ENCODE measurements at regions not wholly inside any gene's neighbourhood (a gene's known extent, or its start where the extent isn't known, plus 50 kb on each side); places are given as distances from the start of the nearest gene placed in this dataset.

DNA sequence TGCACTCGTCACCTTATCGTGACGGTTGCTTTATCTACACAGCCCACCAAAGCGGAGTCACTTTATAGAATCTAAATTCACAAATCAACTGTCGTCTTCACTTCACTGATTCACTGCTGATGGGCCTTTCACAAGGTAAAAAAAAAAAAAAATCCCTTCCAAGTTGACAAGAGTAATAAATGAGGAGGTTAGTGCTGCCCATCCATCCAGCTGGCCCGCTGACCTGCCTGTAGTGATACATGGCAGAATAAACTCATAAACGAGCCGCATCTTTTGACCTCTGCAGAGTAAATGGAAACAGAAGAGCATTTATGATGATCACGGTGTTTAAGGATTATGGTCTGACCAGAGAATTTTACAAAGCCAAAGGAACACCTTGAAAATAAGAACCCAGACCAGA lies 227.3 kb upstream of the IRX5 start:
- Histone ChIP-seq H3K36me3 (ENCODE audit: insufficient read depth) (no peaks in the 10 kb centered on the region), H3K4me3 (ENCODE audit: low read depth, low read length) (no peak overlapping the region), H3K27ac (ENCODE audit: low read depth) (no peak overlapping the region), H3K4me1 (ENCODE audit: insufficient read depth) (no peaks in the 10 kb centered on the region)
- DNase-seq (ENCODE audit: extremely low spot score) = no peak
- 40% methylated on average over 9 of the region's 9 CpGs for WGBS

DNA sequence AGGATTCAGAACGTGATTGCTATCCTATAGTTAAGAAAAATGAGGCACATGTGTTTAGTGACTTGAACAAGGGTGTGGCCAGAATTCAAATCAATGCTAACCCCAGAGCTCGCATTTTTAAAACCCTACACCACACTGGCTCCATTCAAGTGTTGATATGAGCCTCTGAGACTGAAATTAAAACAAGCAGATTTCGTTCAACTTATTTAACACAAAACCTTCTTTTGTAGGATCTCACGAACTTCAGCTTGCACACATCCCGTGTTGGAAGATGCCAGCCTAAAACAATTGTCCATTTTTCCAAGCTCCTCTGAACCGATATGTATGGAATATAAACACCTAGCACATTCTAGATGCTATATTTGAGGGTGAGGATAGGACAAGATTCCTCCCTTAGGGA lies 231.0 kb upstream of the IRX5 start:
- H3K27ac ChIP-seq (ENCODE audit: low read depth) = no peak overlapping the region
- H3K4me1 ChIP-seq (ENCODE audit: insufficient read depth) = no peaks in the 10 kb centered on the region
- H3K36me3 ChIP-seq (ENCODE audit: insufficient read depth) = no peaks in the 10 kb centered on the region
- WGBS = 75% methylated on average over 6 of the region's 6 CpGs
- no peak for DNase-seq (ENCODE audit: extremely low spot score)
- H3K4me3 ChIP-seq (ENCODE audit: low read depth, low read length) = no peak overlapping the region

- WGBS = 32% methylated on average over 8 of the region's 8 CpGs
- Histone ChIP-seq H3K36me3 (ENCODE audit: insufficient read depth) (no peaks in the 10 kb centered on the region), H3K27ac (ENCODE audit: low read depth) (no peak overlapping the region), H3K4me1 (ENCODE audit: insufficient read depth) (no peaks in the 10 kb centered on the region), H3K4me3 (ENCODE audit: low read depth, low read length) (no peak overlapping the region)
- no peak for DNase-seq (ENCODE audit: extremely low spot score)
Observed at GRCh38 chr16:54697677-54698076, 233.0 kb upstream of the IRX5 start.

- Histone ChIP-seq H3K36me3 (ENCODE audit: insufficient read depth) (no peaks in the 10 kb centered on the region), H3K27ac (ENCODE audit: low read depth) (no peak overlapping the region), H3K4me3 (ENCODE audit: low read depth, low read length) (no peak overlapping the region), H3K4me1 (ENCODE audit: insufficient read depth) (no peaks in the 10 kb centered on the region)
- DNase-seq (ENCODE audit: extremely low spot score) = no peak
- WGBS = 33% methylated on average over 9 of the region's 9 CpGs
Observed at GRCh38 chr16:54696970-54697369, 233.7 kb upstream of the IRX5 start.

DNA sequence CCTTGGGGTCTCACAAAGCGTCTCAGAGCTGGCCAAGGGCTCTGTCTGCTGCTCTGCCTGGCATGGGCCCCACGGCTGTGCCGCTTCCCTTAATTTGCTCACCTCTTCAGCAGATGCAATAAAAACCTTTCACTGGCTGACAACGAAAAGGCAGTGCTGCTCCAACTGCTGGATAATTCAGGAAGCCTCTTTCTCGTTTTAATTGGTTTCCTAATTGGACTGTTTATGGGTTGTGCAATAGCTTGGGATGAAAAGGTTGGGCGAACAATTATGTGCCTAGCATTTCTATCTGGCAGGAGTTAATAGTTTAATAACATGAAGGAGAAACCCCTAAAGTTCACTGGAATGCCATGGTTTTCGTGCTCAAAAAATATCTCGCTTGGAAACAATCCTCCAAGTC lies 234.1 kb upstream of the IRX5 start:
- no peak for DNase-seq (ENCODE audit: extremely low spot score)
- WGBS = 35% methylated on average over 8 of the region's 8 CpGs
- Histone ChIP-seq H3K27ac (ENCODE audit: low read depth) (no peak overlapping the region), H3K4me1 (ENCODE audit: insufficient read depth) (no peaks in the 10 kb centered on the region), H3K36me3 (ENCODE audit: insufficient read depth) (no peaks in the 10 kb centered on the region), H3K4me3 (ENCODE audit: low read depth, low read length) (no peak overlapping the region)

DNA sequence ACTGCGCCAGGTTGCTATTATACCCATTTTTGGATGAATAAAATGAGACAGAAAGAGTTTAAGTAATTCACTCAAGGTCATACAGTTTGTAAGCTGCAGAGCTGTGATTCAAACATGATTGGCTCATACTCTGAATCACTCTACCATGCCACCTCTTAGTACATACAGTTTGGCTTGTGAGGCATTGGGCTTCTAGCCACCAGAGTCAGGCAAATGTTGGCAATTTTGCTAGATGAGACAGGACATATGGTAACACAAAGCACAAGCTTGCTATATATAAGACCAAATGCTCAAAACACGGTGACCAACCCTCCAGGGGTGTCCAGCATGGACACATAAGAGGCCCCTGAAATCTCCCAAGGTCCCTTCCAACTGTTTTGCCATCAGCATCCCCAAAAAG lies 236.0 kb upstream of the IRX5 start:
- Histone ChIP-seq H3K36me3 (ENCODE audit: insufficient read depth) (no peaks in the 10 kb centered on the region), H3K4me1 (ENCODE audit: insufficient read depth) (no peaks in the 10 kb centered on the region), H3K4me3 (ENCODE audit: low read depth, low read length) (no peak overlapping the region), H3K27ac (ENCODE audit: low read depth) (no peak overlapping the region)
- DNase-seq (ENCODE audit: extremely low spot score) = no peak
- 67% methylated on average over 2 of the region's 2 CpGs for WGBS

GRCh38 chr16:54693864-54694263 lies 236.8 kb upstream of the IRX5 start:
- no peaks in the 10 kb centered on the region for H3K36me3 ChIP-seq (ENCODE audit: insufficient read depth)
- no peaks in the 10 kb centered on the region for H3K4me1 ChIP-seq (ENCODE audit: insufficient read depth)
- no peak for DNase-seq (ENCODE audit: extremely low spot score)
- H3K4me3 ChIP-seq (ENCODE audit: low read depth, low read length) = no peak overlapping the region
- H3K27ac ChIP-seq (ENCODE audit: low read depth) = no peak overlapping the region

GRCh38 chr16:54690710-54691109 lies 240.0 kb upstream of the IRX5 start:
- 57% methylated on average over 2 of the region's 2 CpGs for WGBS
- Histone ChIP-seq H3K27ac (ENCODE audit: low read depth) (no peak overlapping the region), H3K4me3 (ENCODE audit: low read depth, low read length) (no peak overlapping the region), H3K4me1 (ENCODE audit: insufficient read depth) (no peaks in the 10 kb centered on the region), H3K36me3 (ENCODE audit: insufficient read depth) (no peaks in the 10 kb centered on the region)
- DNase-seq (ENCODE audit: extremely low spot score) = no peak

DNA sequence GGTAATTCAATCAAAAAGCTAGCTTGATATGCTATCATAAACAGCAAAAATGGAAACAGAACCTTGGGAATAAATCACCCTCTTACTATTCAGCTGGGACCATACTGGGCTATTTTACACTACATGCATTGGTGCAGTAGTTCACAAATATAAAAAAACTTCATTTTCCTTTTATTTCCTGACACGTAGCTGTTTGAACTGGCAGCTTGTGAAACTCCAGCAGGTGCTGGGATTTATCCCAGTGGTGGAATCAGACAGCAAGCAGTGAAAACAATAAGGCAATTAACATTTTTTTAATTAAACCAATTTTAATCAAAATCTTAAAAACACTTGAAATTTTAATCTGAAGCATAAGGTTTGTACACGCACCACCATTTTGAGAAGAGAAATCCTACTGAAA lies 240.4 kb upstream of the IRX5 start:
- DNase-seq (ENCODE audit: extremely low spot score) = no peak
- Histone ChIP-seq H3K27ac (ENCODE audit: low read depth) (no peak overlapping the region), H3K4me3 (ENCODE audit: low read depth, low read length) (no peak overlapping the region), H3K36me3 (ENCODE audit: insufficient read depth) (no peaks in the 10 kb centered on the region), H3K4me1 (ENCODE audit: insufficient read depth) (no peaks in the 10 kb centered on the region)
- WGBS = 77% methylated on average over 2 of the region's 2 CpGs

GRCh38 chr16:54689072-54689865 lies 241.4 kb upstream of the IRX5 start:
- no peak for DNase-seq (ENCODE audit: extremely low spot score)
- 84% methylated on average over 7 of the region's 7 CpGs for WGBS
- H3K27ac ChIP-seq (ENCODE audit: low read depth) = no peak overlapping the region
- H3K36me3 ChIP-seq (ENCODE audit: insufficient read depth) = no peaks in the 10 kb centered on the region
- no peak overlapping the region for H3K4me3 ChIP-seq (ENCODE audit: low read depth, low read length)
- no peaks in the 10 kb centered on the region for H3K4me1 ChIP-seq (ENCODE audit: insufficient read depth)

- 96% methylated on average over 1 of the region's 1 CpG for WGBS
- DNase-seq (ENCODE audit: extremely low spot score) = no peak
- H3K4me3 ChIP-seq (ENCODE audit: low read depth, low read length) = no peak overlapping the region
- H3K4me1 ChIP-seq (ENCODE audit: insufficient read depth) = no peaks in the 10 kb centered on the region
- H3K27ac ChIP-seq (ENCODE audit: low read depth) = no peak overlapping the region
- no peaks in the 10 kb centered on the region for H3K36me3 ChIP-seq (ENCODE audit: insufficient read depth)
Observed at GRCh38 chr16:54688339-54688738, 242.3 kb upstream of the IRX5 start.

DNA sequence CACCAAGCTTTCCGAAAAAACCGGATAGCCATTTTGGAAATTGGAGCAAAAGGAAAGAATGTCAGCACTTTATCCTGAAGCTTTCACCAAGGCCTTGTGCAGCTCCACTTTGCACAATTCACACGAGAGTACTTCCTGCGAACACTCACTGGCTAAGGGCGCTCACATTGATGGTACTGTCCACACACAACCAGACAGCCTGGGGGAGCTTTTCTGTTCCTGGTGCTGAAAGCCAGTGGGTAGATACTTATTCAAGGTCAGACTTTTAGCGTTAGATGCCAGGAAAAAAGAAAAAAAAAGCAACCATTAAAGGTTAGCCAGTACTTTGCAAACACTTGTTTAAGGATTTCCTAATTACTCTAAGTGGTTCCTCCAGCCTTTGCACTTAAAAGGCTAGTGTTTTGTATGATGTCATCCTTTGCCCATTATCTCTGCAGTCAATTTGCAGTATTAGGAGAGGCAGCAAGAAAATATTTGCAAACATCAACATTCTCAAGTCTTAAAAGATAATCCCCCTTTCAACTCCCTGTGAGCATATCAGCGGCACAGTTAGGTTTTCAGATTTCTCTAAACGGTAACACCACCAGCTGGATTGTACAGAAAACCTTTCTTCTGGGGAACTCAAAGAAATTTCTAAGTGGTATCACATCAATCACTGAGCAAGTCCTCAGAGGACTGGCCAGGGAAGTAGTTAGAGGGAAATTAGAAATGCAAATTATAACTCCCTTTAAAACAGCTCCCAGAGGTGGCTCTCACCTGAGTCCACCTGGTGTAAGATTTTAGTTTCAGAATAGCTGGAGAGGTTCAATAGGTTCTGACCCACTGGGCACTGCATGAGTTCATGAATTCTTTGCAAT lies 243.4 kb upstream of the IRX5 start:
- no peaks in the 10 kb centered on the region for H3K4me1 ChIP-seq (ENCODE audit: insufficient read depth)
- H3K36me3 ChIP-seq (ENCODE audit: insufficient read depth) = no peaks in the 10 kb centered on the region
- DNase-seq (ENCODE audit: extremely low spot score) = no peak
- no peak overlapping the region for H3K27ac ChIP-seq (ENCODE audit: low read depth)
- no peak overlapping the region for H3K4me3 ChIP-seq (ENCODE audit: low read depth, low read length)
- WGBS = 46% methylated on average over 8 of the region's 8 CpGs

DNA sequence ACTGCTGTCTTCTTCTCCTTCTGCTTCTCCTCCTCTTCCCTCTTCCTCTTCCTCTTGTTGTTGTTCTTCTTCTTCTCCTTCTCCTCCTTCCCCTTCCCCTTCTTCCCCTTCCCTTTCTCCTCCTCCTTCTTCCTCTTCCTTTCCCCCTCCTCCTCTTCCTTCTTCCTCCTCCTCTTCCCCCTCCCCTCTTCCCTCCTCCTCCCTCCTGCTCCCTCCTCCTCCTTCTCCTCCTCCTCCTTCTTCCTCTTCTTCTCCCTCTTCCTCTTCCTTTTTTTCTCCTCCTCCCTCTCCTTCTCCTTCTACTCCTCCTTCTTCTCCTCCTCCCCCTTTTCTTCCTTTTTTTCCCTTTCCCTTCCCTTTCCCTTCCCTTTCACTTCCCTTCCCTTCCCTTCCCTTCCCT lies 245.0 kb upstream of the IRX5 start:
- H3K4me1 ChIP-seq (ENCODE audit: insufficient read depth) = no peaks in the 10 kb centered on the region
- no peak for DNase-seq (ENCODE audit: extremely low spot score)
- no peaks in the 10 kb centered on the region for H3K36me3 ChIP-seq (ENCODE audit: insufficient read depth)
- no peak overlapping the region for H3K27ac ChIP-seq (ENCODE audit: low read depth)
- H3K4me3 ChIP-seq (ENCODE audit: low read depth, low read length) = no peak overlapping the region

DNA sequence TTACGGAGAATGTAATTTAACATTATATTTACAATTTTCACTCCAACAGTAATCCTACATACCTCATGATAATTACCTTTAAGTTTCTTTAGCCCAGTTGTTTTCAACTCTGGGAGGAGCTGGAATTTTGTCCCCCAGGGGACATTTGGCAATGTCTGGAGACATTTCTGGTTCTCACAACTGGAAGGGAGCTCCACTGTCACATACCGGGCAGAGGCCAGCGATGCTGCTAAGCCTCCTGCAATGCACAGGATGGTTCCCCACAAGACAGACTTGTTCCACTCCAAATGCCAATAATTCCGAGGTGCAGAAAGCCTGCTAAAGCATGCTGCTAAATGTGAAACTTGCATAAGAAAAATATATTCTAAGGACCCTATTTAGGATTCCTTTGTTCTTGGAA lies 251.1 kb upstream of the IRX5 start:
- no peak for DNase-seq (ENCODE audit: extremely low spot score)
- no peak overlapping the region for H3K27ac ChIP-seq (ENCODE audit: low read depth)
- H3K4me3 ChIP-seq (ENCODE audit: low read depth, low read length) = no peak overlapping the region
- H3K4me1 ChIP-seq (ENCODE audit: insufficient read depth) = no peaks in the 10 kb centered on the region
- H3K36me3 ChIP-seq (ENCODE audit: insufficient read depth) = no peaks in the 10 kb centered on the region
- WGBS = 84% methylated on average over 4 of the region's 4 CpGs
